ENCODE measurements at regions not wholly inside any gene's neighbourhood (a gene's known extent, or its start where the extent isn't known, plus 50 kb on each side); places are given as distances from the start of the nearest gene placed in this dataset.

GRCh38 chr1:233782937-233783586 is 121.4 kb upstream of the SLC35F3 start:
- TF ChIP-seq CTCF (IDR thresholded peaks at IDR 0.05 in 8 of 11, conservative IDR thresholded peaks at IDR 0.05 in 3 of 11): no peak
- no peak for TF ChIP-seq POLR2AphosphoS5 (IDR thresholded peaks at IDR 0.05)
- TF ChIP-seq POLR2A (IDR thresholded peaks at IDR 0.05): no peak

Data from spleen (tissue), 7 donors.